K562 (cell line): ENCODE measurements at regions not wholly inside any gene's neighbourhood (a gene's known extent, or its start where the extent isn't known, plus 50 kb on each side); places are given as distances from the start of the nearest gene placed in this dataset.
"Not testable (repeated sequence)": the region's sequence is repeated elsewhere in the genome, so short reads cannot be mapped to it uniquely, and the experiment has no call there.

Experiments
- ATAC-seq: fragments of 200-7000 bp; cut with Tn5 transposase; 3 replicates; pipeline ENCODE4 v1.9.1; 2020; ENCODE audit warnings: moderate library complexity
- BruUV-seq: library from RNA; stranded (reverse); fragments of 400-500 nt; replicated peaks from 2 replicates; lab custom pipeline; 2021; lab: Mats Ljungman, UMichigan
- CTCF ChIA-PET: fragments of 300-600 bp; formaldehyde crosslinking; extraction: SDS; loops from one replicate; lab custom pipeline; 2021; ENCODE audit warnings: low intra/inter-chr PET ratio; lab: Yijun Ruan, JAX
- POLR2A ChIA-PET: fragments of 300-600, 350-650 bp; sonication (Branson Sonifier 250); formaldehyde crosslinking; extraction: SDS; loops from one replicate; lab custom pipeline; 2021; ENCODE audit warnings: antibody characterized with exemption, inconsistent platforms; lab: Yijun Ruan, JAX
- DNase-seq, 4 experiments: peaks; one replicate each; pipeline versions ENCODE4 v3.0.0 to v3.0.0-alpha.2; 2011 to 2018; ENCODE audit warnings: low spot score in 3 of 4, mixed read lengths in 3 of 4; ENCODE audit errors: extremely low read depth in 1 of 4
- FAIRE-seq: peaks from 2 replicates; lab custom pipeline; 2011; peaks lifted over from hg19 to GRCh38; lab: Jason Lieb, UNC
- H2AFZ ChIP-seq: 2 replicates; pipeline ENCODE4 v1.6.0; 2011; ENCODE audit warnings: low read depth, low read length, control low read depth, inconsistent platforms
- H3K27ac ChIP-seq: fragments of 200-600 bp; 3 replicates; pipeline ENCODE4 v1.8.0; 2011; ENCODE audit warnings: low read depth, mild to moderate bottlenecking, control low read depth, inconsistent platforms, low read length, moderate library complexity, mixed read lengths; ENCODE audit errors: extremely low read depth
- H3K27me3 ChIP-seq, 2 experiments: fragments of 300-600 bp in 1 of 2; 2 replicates in 1 of 2; 3 replicates in 1 of 2; pipeline versions ENCODE4 v1.6.0 to v1.8.0; 2011; ENCODE audit warnings: inconsistent platforms in 2 of 2, low read length in 2 of 2, mild to moderate bottlenecking in 1 of 2, mixed read lengths in 1 of 2, moderate library complexity in 1 of 2; ENCODE audit not compliant: control insufficient read depth in 2 of 2, insufficient read depth in 2 of 2
- H3K36me3 ChIP-seq: fragments of 300-600 bp; 3 replicates; pipeline ENCODE4 v1.8.0; 2011; ENCODE audit warnings: mild to moderate bottlenecking, low read length, inconsistent platforms; ENCODE audit not compliant: control insufficient read depth, insufficient read depth
- H3K4me1 ChIP-seq, 2 experiments: fragments of 200-600 bp in 1 of 2; replicated peaks in 1 of 2; 2 replicates in 1 of 2; 3 replicates in 1 of 2; pipeline versions ENCODE4 v1.5.1 to v1.8.0; 2011; ENCODE audit warnings: inconsistent platforms in 2 of 2, low read length in 2 of 2, mild to moderate bottlenecking in 1 of 2, mixed read lengths in 1 of 2, moderate library complexity in 1 of 2; ENCODE audit not compliant: control insufficient read depth in 2 of 2, insufficient read depth in 2 of 2
- H3K4me2 ChIP-seq: 2 replicates; pipeline ENCODE4 v1.6.1; 2011; ENCODE audit warnings: low read length, control low read depth, inconsistent platforms, mixed read lengths; ENCODE audit not compliant: insufficient read depth
- H3K4me3 ChIP-seq: fragments of 200-600 bp; sonication (generic), shearing (Covaris generic); 2 replicates; pipeline ENCODE4 v1.5.1; 2016; ENCODE audit warnings: control low read depth, inconsistent platforms
- H3K79me2 ChIP-seq: fragments of 200-600 bp; 3 replicates; pipeline ENCODE4 v1.8.0; 2011; ENCODE audit warnings: low read length, inconsistent platforms; ENCODE audit not compliant: control insufficient read depth, insufficient read depth
- H3K9ac ChIP-seq, 2 experiments: 2 replicates each; pipeline versions ENCODE4 v1.6.0 to v1.6.1; 2011; ENCODE audit warnings: low read depth in 2 of 2, low read length in 2 of 2, control low read depth in 1 of 2, inconsistent platforms in 1 of 2, mild to moderate bottlenecking in 1 of 2, mixed read lengths in 1 of 2; ENCODE audit not compliant: insufficient read depth in 1 of 2
- H3K9me1 ChIP-seq: one replicate; pipeline ENCODE4 v1.6.0; 2011; ENCODE audit warnings: inconsistent platforms, mild to moderate bottlenecking, low read length, moderate library complexity; ENCODE audit not compliant: control insufficient read depth, insufficient read depth
- H3K9me3 ChIP-seq: replicated peaks from 2 replicates; pipeline ENCODE4 v1.5.1; 2011; ENCODE audit warnings: low read depth, low read length, inconsistent platforms; ENCODE audit not compliant: control insufficient read depth, insufficient read depth
- H4K20me1 ChIP-seq: replicated peaks from 2 replicates; pipeline ENCODE4 v1.6.1; 2011; ENCODE audit warnings: low read length, inconsistent platforms, mixed read lengths; ENCODE audit not compliant: control insufficient read depth, insufficient read depth
- EP400 ChIP-seq: fragments of 450-650 bp; IDR thresholded peaks from 2 replicates; pipeline ENCODE4 v1.6.1; 2017; ENCODE audit warnings: antibody characterized with exemption, mild to moderate bottlenecking, moderate library complexity
- HCFC1 ChIP-seq: IDR thresholded peaks from 2 replicates; pipeline ENCODE4 v1.6.1; 2012; ENCODE audit warnings: low read depth, low read length, improper control_type of control experiment
- HMGN3 ChIP-seq: IDR thresholded peaks from 2 replicates; pipeline ENCODE4 v1.6.1; 2011; ENCODE audit warnings: borderline replicate concordance, low read depth, mild to moderate bottlenecking, mixed read lengths, low read length; ENCODE audit not compliant: insufficient read length; ENCODE audit errors: extremely low read depth
- MXI1 ChIP-seq: IDR thresholded peaks from 2 replicates; pipeline ENCODE4 v1.6.1; 2011; ENCODE audit warnings: low read depth, mild to moderate bottlenecking, improper control_type of control experiment, low read length
- SMARCA5 ChIP-seq: fragments of 450-650 bp; IDR thresholded peaks from 2 replicates; pipeline ENCODE4 v1.6.1; 2016
- ZNF785 ChIP-seq: fragments of 250-450 bp; sonication (Bioruptor Pico); IDR thresholded peaks from 2 replicates; pipeline ENCODE4 v1.4.0; 2020; ENCODE audit warnings: mild to moderate bottlenecking
- WGBS: fragments of 100-300 bp; shearing (Covaris generic); methylation state at CpG from one replicate; pipeline ENCODE4 v1.1.6; 2016; ENCODE audit warnings: low coverage, mixed read lengths; ENCODE audit not compliant: insufficient coverage; ENCODE audit errors: missing lambda C conversion rate; 5-methylcytosine and 5-hydroxymethylcytosine counted together
- in situ Hi-C: fragments of 300-500 bp; cut with MboI; formaldehyde crosslinking; loops from 4 replicates; pipeline ENCODE4 v1.15.0; 2018; ENCODE audit warnings: inconsistent platforms, mixed read lengths
- intact Hi-C: fragments of 100-400 bp; cut with micrococcal nuclease; formaldehyde crosslinking; loops from 2 replicates; pipeline ENCODE4 v1.14.2; 2022
- TF ChIP-seq, protein P1 (sequence below): sonication (generic); formaldehyde crosslinking; IDR thresholded peaks from 2 replicates; pipeline ENCODE4 v1.9.0; 2022; ENCODE audit warnings: mild to moderate bottlenecking, missing genetic modification reagents

DNA sequence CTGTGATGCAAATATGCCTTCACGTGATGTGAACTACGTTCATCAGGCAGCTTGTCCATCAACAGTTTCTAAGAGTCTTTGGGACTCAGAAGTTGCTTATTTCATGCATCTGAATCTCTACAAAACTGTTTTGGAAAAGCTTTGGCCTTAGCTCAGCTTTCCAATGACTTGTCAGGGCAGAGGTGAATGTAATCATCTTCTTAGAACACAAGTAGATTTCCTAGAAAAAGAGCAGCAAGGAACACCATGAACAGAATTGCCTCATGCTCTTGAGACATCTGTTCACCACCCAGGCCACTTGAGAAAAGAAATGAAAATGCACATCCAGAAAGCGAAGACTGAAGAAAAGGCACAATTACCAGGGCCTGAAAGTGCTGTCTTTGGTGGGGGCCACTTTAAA, 105.8 kb upstream of the PDHA1 start:
- no TSS peak for BruUV-seq
- intact Hi-C loops (no loop called here), in situ Hi-C loops (no loop called here)
- H3K27me3 ChIP-seq, result no peaks in the 10 kb centered on the region
- ChIA-PET CTCF (no interaction called here), POLR2A (no interaction called here)
- no peak overlapping the region for H3K27ac ChIP-seq
- no peaks in the 10 kb centered on the region for H3K36me3 ChIP-seq
- DNase-seq (no peak), ATAC-seq (no peak), FAIRE-seq (no peak)
- H3K4me2 ChIP-seq, result no peak overlapping the region
- H3K9me1 ChIP-seq, result no peaks in the 10 kb centered on the region
- TF ChIP-seq HCFC1, result no peak
- TF ChIP-seq EP400, result no peak
- no peak for TF ChIP-seq SMARCA5
- no peaks in the 10 kb centered on the region for H3K79me2 ChIP-seq
- H2AFZ ChIP-seq, result no peak overlapping the region
- no peak overlapping the region for H3K9ac ChIP-seq
- 4% methylated on average over 3 of the region's 3 CpGs for WGBS
- no peaks in the 10 kb centered on the region for H3K9me3 ChIP-seq
- H4K20me1 ChIP-seq, result no peaks in the 10 kb centered on the region
- H3K4me3 ChIP-seq, result no peak overlapping the region
- no peaks in the 10 kb centered on the region for H3K4me1 ChIP-seq

DNA sequence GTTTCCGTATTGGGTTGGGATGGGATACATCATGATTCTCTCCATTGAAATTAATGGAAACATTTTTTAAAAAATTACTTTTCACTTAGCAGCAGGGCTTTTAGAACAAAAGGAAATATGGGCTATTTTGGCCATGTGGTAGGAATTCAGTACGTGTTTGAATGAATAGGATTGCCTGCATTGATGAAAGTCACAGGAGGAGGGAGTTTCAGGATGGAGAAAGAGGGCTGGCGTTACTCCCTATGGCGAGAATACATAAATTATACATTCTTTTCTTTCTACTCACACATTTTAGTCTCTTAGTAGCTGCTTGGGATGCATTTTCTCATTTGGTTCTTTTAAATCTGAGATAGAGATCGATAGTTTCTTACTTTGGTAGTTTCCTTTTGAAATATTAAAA, 100.3 kb upstream of the PDHA1 start:
- CTCF ChIA-PET, result no interaction called here
- ATAC-seq (no peak), DNase-seq (no peak), FAIRE-seq (no peak)
- Histone ChIP-seq H3K9me1 (no peaks in the 10 kb centered on the region), H3K27ac (no peak overlapping the region), H3K4me3 (no peak overlapping the region), H3K4me1 (no peaks in the 10 kb centered on the region), H3K79me2 (no peaks in the 10 kb centered on the region), H3K27me3 (no peaks in the 10 kb centered on the region), H4K20me1 (no peaks in the 10 kb centered on the region), H3K9ac (no peak overlapping the region), H2AFZ (no peak overlapping the region), H3K4me2 (no peak overlapping the region), H3K9me3 (no peaks in the 10 kb centered on the region), H3K36me3 (no peaks in the 10 kb centered on the region)
- TF ChIP-seq, protein P1, sequence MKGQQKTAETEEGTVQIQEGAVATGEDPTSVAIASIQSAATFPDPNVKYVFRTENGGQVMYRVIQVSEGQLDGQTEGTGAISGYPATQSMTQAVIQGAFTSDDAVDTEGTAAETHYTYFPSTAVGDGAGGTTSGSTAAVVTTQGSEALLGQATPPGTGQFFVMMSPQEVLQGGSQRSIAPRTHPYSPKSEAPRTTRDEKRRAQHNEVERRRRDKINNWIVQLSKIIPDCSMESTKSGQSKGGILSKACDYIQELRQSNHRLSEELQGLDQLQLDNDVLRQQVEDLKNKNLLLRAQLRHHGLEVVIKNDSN (CRISPR knock-in tag), result no peak
- no peak for TF ChIP-seq MXI1
- no peak for TF ChIP-seq ZNF785 (CRISPR knock-in tag)
- no peak for TF ChIP-seq HMGN3
- intact Hi-C loops (no loop called here), in situ Hi-C loops (no loop called here)
- POLR2A ChIA-PET, result no interaction called here
- 3% methylated on average over 4 of the region's 5 CpGs for WGBS
- BruUV-seq, result no TSS peak

DNA sequence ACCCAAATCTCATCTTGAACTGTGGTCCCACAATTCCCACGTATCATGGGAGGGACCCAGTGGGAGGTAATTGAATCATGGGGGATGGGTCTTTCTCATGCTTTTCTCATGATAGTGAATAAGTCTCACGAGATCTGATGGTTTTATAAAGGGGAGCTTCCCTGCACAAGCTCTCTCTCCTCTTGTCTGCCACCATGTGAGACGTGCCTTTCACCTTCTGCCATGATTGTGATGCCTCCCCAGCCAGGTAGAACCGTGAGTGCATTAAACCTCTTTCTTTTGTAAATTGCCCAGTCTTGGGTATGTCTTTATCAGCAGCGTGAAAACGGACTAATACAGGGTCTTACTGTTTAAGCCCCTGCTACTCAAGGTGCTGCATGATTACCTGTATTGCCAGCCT, 98.8 kb upstream of the PDHA1 start:
- FAIRE-seq, intact Hi-C loops: not testable (repeated sequence)

More for the DNA sequence above, 98.8 kb upstream of the PDHA1 start:
- H4K20me1 ChIP-seq, H3K9me1 ChIP-seq, BruUV-seq, H3K9me3 ChIP-seq, H3K36me3 ChIP-seq, H3K4me1 ChIP-seq, H3K4me2 ChIP-seq, ATAC-seq, H3K79me2 ChIP-seq, DNase-seq, H3K4me3 ChIP-seq, H3K27ac ChIP-seq, H3K27me3 ChIP-seq, POLR2A ChIA-PET, in situ Hi-C loops, H3K9ac ChIP-seq, H2AFZ ChIP-seq, CTCF ChIA-PET: not testable (repeated sequence)
- WGBS, result 0% methylated on average over 6 of the region's 6 CpGs
